Peyer's patch (tissue), 4 donors: ENCODE measurements at regions not wholly inside any gene's neighbourhood (a gene's known extent, or its start where the extent isn't known, plus 50 kb on each side); places are given as distances from the start of the nearest gene placed in this dataset.

Experiments
- POLR2A ChIP-seq, 2 donors: fragments of 450-650 bp; IDR thresholded peaks; one replicate each; pipeline ENCODE4 v1.5.1; 2017; ENCODE audit warnings: antibody characterized with exemption in 2 of 2, mild to moderate bottlenecking in 2 of 2, moderate library complexity in 2 of 2
- TF ChIP-seq, protein P1 (sequence below), 6 experiments: fragments of 450-650 bp in 4 of 6; fragments of 200-600 bp in 2 of 6; sonication (generic) in 1 of 6; IDR thresholded peaks; one replicate each; pipeline ENCODE4 v1.5.1; 2017 to 2019; ENCODE audit warnings: antibody characterized with exemption in 6 of 6, mild to moderate bottlenecking in 3 of 6, moderate library complexity in 1 of 6

DNA sequence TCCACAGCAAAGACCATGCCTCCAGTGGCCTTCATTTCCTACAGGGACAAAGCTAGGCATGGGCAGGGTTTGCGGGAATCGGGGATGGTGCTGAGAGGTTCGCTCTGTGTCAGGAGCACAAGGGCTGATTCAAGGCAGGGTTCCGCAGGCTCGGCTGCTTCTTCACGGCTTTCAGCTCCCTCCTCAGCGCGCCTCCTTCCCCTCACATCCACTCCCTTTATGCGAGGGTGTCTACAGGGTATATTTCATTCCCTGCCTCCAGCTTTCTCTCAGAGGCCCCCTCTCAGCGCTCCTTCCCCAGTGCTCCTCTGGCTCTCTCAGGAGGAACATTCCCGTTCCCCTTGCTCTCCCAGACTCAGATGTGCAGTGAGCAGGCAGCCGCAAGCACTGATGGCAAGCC, 78.7 kb upstream of the ASB18 start:
- TF ChIP-seq, protein P1, sequence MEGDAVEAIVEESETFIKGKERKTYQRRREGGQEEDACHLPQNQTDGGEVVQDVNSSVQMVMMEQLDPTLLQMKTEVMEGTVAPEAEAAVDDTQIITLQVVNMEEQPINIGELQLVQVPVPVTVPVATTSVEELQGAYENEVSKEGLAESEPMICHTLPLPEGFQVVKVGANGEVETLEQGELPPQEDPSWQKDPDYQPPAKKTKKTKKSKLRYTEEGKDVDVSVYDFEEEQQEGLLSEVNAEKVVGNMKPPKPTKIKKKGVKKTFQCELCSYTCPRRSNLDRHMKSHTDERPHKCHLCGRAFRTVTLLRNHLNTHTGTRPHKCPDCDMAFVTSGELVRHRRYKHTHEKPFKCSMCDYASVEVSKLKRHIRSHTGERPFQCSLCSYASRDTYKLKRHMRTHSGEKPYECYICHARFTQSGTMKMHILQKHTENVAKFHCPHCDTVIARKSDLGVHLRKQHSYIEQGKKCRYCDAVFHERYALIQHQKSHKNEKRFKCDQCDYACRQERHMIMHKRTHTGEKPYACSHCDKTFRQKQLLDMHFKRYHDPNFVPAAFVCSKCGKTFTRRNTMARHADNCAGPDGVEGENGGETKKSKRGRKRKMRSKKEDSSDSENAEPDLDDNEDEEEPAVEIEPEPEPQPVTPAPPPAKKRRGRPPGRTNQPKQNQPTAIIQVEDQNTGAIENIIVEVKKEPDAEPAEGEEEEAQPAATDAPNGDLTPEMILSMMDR (IDR thresholded peaks at IDR 0.05) = no peak
- TF ChIP-seq POLR2A (IDR thresholded peaks at IDR 0.05) = no peak
